ENCODE measurements at regions not wholly inside any gene's neighbourhood (a gene's known extent, or its start where the extent isn't known, plus 50 kb on each side); places are given as distances from the start of the nearest gene placed in this dataset.

GRCh38 chr14:100988411-100988900, 84.9 kb upstream of the RTL1 start:
- TF ChIP-seq TAF1 (IDR thresholded peaks at IDR 0.05; ENCODE audit: borderline replicate concordance, insufficient read depth, low read length) (no peak), SIN3A (IDR thresholded peaks at IDR 0.05; ENCODE audit: borderline replicate concordance, insufficient read depth, low read length) (no peak), FOXP2 (optimal IDR thresholded peaks at IDR 0.05; ENCODE audit: borderline replicate concordance, extremely low read depth, extremely low read length, insufficient read depth) (no peak), POLR2AphosphoS5 (IDR thresholded peaks at IDR 0.05; ENCODE audit: low read depth, low read length) (no peak)
- TF ChIP-seq, protein P1, sequence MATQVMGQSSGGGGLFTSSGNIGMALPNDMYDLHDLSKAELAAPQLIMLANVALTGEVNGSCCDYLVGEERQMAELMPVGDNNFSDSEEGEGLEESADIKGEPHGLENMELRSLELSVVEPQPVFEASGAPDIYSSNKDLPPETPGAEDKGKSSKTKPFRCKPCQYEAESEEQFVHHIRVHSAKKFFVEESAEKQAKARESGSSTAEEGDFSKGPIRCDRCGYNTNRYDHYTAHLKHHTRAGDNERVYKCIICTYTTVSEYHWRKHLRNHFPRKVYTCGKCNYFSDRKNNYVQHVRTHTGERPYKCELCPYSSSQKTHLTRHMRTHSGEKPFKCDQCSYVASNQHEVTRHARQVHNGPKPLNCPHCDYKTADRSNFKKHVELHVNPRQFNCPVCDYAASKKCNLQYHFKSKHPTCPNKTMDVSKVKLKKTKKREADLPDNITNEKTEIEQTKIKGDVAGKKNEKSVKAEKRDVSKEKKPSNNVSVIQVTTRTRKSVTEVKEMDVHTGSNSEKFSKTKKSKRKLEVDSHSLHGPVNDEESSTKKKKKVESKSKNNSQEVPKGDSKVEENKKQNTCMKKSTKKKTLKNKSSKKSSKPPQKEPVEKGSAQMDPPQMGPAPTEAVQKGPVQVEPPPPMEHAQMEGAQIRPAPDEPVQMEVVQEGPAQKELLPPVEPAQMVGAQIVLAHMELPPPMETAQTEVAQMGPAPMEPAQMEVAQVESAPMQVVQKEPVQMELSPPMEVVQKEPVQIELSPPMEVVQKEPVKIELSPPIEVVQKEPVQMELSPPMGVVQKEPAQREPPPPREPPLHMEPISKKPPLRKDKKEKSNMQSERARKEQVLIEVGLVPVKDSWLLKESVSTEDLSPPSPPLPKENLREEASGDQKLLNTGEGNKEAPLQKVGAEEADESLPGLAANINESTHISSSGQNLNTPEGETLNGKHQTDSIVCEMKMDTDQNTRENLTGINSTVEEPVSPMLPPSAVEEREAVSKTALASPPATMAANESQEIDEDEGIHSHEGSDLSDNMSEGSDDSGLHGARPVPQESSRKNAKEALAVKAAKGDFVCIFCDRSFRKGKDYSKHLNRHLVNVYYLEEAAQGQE (IDR thresholded peaks at IDR 0.05; ENCODE audit: insufficient read depth in 1 of 2, low read depth in 2 of 2, low read length in 2 of 2), result no peak

- no peak for TF ChIP-seq FOXP2 (optimal IDR thresholded peaks at IDR 0.05; ENCODE audit: borderline replicate concordance, extremely low read depth, extremely low read length, insufficient read depth)
- TF ChIP-seq SIN3A (IDR thresholded peaks at IDR 0.05; ENCODE audit: borderline replicate concordance, insufficient read depth, low read length), result no peak
- TF ChIP-seq TAF1 (IDR thresholded peaks at IDR 0.05; ENCODE audit: borderline replicate concordance, insufficient read depth, low read length), result no peak
- TF ChIP-seq POLR2AphosphoS5 (IDR thresholded peaks at IDR 0.05; ENCODE audit: low read depth, low read length), result no peak
- TF ChIP-seq, protein P1 (IDR thresholded peaks at IDR 0.05; ENCODE audit: insufficient read depth in 1 of 2, low read depth in 2 of 2, low read length in 2 of 2), result no peak
Measured at GRCh38 chr14:100988956-100989355, 85.4 kb upstream of the RTL1 start.

DNA sequence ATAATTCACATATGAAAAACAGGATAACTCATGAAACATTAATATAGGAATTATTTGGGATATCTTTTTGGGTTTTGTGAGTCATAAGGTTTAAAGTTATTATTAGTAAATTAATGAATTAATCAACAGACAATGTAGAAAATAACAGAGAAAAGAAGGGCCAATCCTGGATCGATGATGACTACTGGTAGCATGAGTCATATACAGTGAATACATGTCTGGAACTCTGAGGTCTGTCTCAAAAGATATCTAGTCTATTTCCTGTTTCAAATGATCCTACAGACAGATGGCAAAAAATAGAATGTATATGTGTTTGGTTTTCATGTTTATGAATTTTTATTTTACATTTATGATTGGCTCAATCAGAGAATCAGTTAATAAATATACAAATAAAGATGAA, 86.4 kb upstream of the RTL1 start:
- no peak for TF ChIP-seq FOXP2 (optimal IDR thresholded peaks at IDR 0.05; ENCODE audit: borderline replicate concordance, extremely low read depth, extremely low read length, insufficient read depth)
- TF ChIP-seq POLR2AphosphoS5 (IDR thresholded peaks at IDR 0.05; ENCODE audit: low read depth, low read length), result no peak
- TF ChIP-seq TAF1 (IDR thresholded peaks at IDR 0.05; ENCODE audit: borderline replicate concordance, insufficient read depth, low read length), result no peak

- TF ChIP-seq TAF1 (IDR thresholded peaks at IDR 0.05; ENCODE audit: borderline replicate concordance, insufficient read depth, low read length), result no peak
- TF ChIP-seq, protein P1 (IDR thresholded peaks at IDR 0.05; ENCODE audit: insufficient read depth in 1 of 2, low read depth in 2 of 2, low read length in 2 of 2), result no peak
- TF ChIP-seq SIN3A (IDR thresholded peaks at IDR 0.05; ENCODE audit: borderline replicate concordance, insufficient read depth, low read length), result no peak
- TF ChIP-seq FOXP2 (optimal IDR thresholded peaks at IDR 0.05; ENCODE audit: borderline replicate concordance, extremely low read depth, extremely low read length, insufficient read depth), result no peak
- no peak for TF ChIP-seq POLR2AphosphoS5 (IDR thresholded peaks at IDR 0.05; ENCODE audit: low read depth, low read length)
Measured at GRCh38 chr14:100994082-100994481, 90.6 kb upstream of the RTL1 start.

- TF ChIP-seq SIN3A (IDR thresholded peaks at IDR 0.05; ENCODE audit: borderline replicate concordance, insufficient read depth, low read length) (no peak), POLR2AphosphoS5 (IDR thresholded peaks at IDR 0.05; ENCODE audit: low read depth, low read length) (peak; percentile 25; the same call in 1 of the 2 replicates), TAF1 (IDR thresholded peaks at IDR 0.05; ENCODE audit: borderline replicate concordance, insufficient read depth, low read length) (no peak), FOXP2 (optimal IDR thresholded peaks at IDR 0.05; ENCODE audit: borderline replicate concordance, extremely low read depth, extremely low read length, insufficient read depth) (no peak)
- TF ChIP-seq, protein P1 (IDR thresholded peaks at IDR 0.05; ENCODE audit: insufficient read depth in 1 of 2, low read depth in 2 of 2, low read length in 2 of 2), result no peak
Measured at GRCh38 chr14:100994756-100995330, 91.3 kb upstream of the RTL1 start.

Measured in PFSK-1 (cell line).